CD4-positive, CD25-positive, alpha-beta regulatory T cell (primary cell): ENCODE measurements at regions not wholly inside any gene's neighbourhood (a gene's known extent, or its start where the extent isn't known, plus 50 kb on each side); places are given as distances from the start of the nearest gene placed in this dataset.

ENCODE experiments used
- ATAC-seq, 2 donors: fragments of 150-1000 bp; cut with Tn5 transposase; one replicate each; pipeline ENCODE4 v1.10.0; 2021; ENCODE audit warnings: low read depth in 2 of 2, moderate number of reproducible peaks in 2 of 2, moderate library complexity in 1 of 2
- DNase-seq, 3 donors: peaks; one replicate each; pipeline versions ENCODE4 v3.0.0 to v3.0.0-alpha.2; 2012 to 2022; ENCODE audit warnings: mixed read lengths in 1 of 3
- H3K27ac ChIP-seq: one replicate; pipeline ENCODE4 v1.7.0; 2013; ENCODE audit warnings: mild to moderate bottlenecking, low read length; ENCODE audit not compliant: insufficient read depth, poor library complexity, severe bottlenecking
- H3K27me3 ChIP-seq: one replicate; pipeline ENCODE4 v1.7.0; 2013; ENCODE audit warnings: low read length; ENCODE audit not compliant: control insufficient read depth, insufficient read depth
- H3K36me3 ChIP-seq: one replicate; pipeline ENCODE4 v1.7.0; 2013; ENCODE audit warnings: mild to moderate bottlenecking, low read length, moderate library complexity; ENCODE audit not compliant: control insufficient read depth, insufficient read depth
- H3K4me1 ChIP-seq: 2 replicates; pipeline ENCODE4 v1.7.0; 2013; ENCODE audit warnings: mild to moderate bottlenecking, low read length; ENCODE audit not compliant: insufficient read depth, control insufficient read depth, poor library complexity, severe bottlenecking
- H3K4me3 ChIP-seq: one replicate; pipeline ENCODE4 v1.7.0; 2013; ENCODE audit warnings: low read depth, mild to moderate bottlenecking, low read length, moderate library complexity
- H3K9me3 ChIP-seq, 2 experiments: 1 replicate in 1 of 2; 2 replicates in 1 of 2; pipeline ENCODE4 v1.7.0; 2013; ENCODE audit warnings: low read length in 2 of 2, mild to moderate bottlenecking in 1 of 2, moderate library complexity in 1 of 2; ENCODE audit not compliant: control insufficient read depth in 2 of 2
- H3K27ac Mint-ChIP-seq, 3 donors: one replicate each; pipeline ENCODE4 v1.8.0; 2020 to 2022; ENCODE audit warnings: mild to moderate bottlenecking in 3 of 3, mixed read lengths in 3 of 3, moderate library complexity in 2 of 3
- H3K27me3 Mint-ChIP-seq: one replicate; pipeline ENCODE4 v1.8.0; 2022; ENCODE audit warnings: mild to moderate bottlenecking, mixed read lengths
- H3K36me3 Mint-ChIP-seq: one replicate; pipeline ENCODE4 v1.8.0; 2020; ENCODE audit warnings: mixed read lengths
- H3K4me1 Mint-ChIP-seq, 4 donors: one replicate each; pipeline ENCODE4 v1.8.0; 2020 to 2022; ENCODE audit warnings: mixed read lengths in 4 of 4, mild to moderate bottlenecking in 1 of 4
- H3K4me3 Mint-ChIP-seq, 4 donors: one replicate each; pipeline ENCODE4 v1.8.0; 2020 to 2022; ENCODE audit warnings: mild to moderate bottlenecking in 4 of 4, mixed read lengths in 4 of 4, moderate library complexity in 3 of 4
- H3K9me3 Mint-ChIP-seq, 7 donors: one replicate each; pipeline ENCODE4 v1.8.0; 2020 to 2022; ENCODE audit warnings: mixed read lengths in 7 of 7, mild to moderate bottlenecking in 3 of 7, moderate library complexity in 2 of 7

GRCh38 chr3:168497741-168498140 lies 402.0 kb upstream of the GOLIM4 start:
- Mint-ChIP-seq H3K4me3 (no peak overlapping the region), H3K36me3 (no peaks in the 10 kb centered on the region), H3K9me3 (peaks cover 0 to 9% (median 1%) of the 10 kb centered on the region in 7 donors), H3K4me1 (no peaks in the 10 kb centered on the region), H3K27ac (no peak overlapping the region), H3K27me3 (no peaks in the 10 kb centered on the region)
- Histone ChIP-seq H3K4me1 (no peaks in the 10 kb centered on the region), H3K9me3 (no peaks in the 10 kb centered on the region), H3K27ac (no peak overlapping the region), H3K36me3 (no peaks in the 10 kb centered on the region), H3K4me3 (no peak overlapping the region), H3K27me3 (no peaks in the 10 kb centered on the region)
- ATAC-seq (no peak), DNase-seq (no peak)

- H3K4me3 Mint-ChIP-seq, result no peak overlapping the region
- Histone ChIP-seq H3K4me3 (no peak overlapping the region), H3K27me3 (no peaks in the 10 kb centered on the region), H3K27ac (no peak overlapping the region), H3K9me3 (no peaks in the 10 kb centered on the region), H3K36me3 (no peaks in the 10 kb centered on the region), H3K4me1 (no peaks in the 10 kb centered on the region)
- DNase-seq, result no peak
- no peaks in the 10 kb centered on the region for H3K4me1 Mint-ChIP-seq
- no peak overlapping the region for H3K27ac Mint-ChIP-seq
- H3K36me3 Mint-ChIP-seq, result no peaks in the 10 kb centered on the region
- ATAC-seq, result no peak
- peaks cover 0 to 7% (median 1%) of the 10 kb centered on the region in 7 donors for H3K9me3 Mint-ChIP-seq
- no peaks in the 10 kb centered on the region for H3K27me3 Mint-ChIP-seq
Observed at GRCh38 chr3:168497183-168497582, 401.5 kb upstream of the GOLIM4 start.

- no peaks in the 10 kb centered on the region for H3K9me3 ChIP-seq
- peaks cover 0 to 7% (median 1%) of the 10 kb centered on the region in 7 donors for H3K9me3 Mint-ChIP-seq
- no peak overlapping the region for H3K27ac ChIP-seq
- no peak for ATAC-seq
- H3K27ac Mint-ChIP-seq, result no peak overlapping the region
- no peak overlapping the region for H3K4me3 Mint-ChIP-seq
- no peak overlapping the region for H3K4me3 ChIP-seq
- H3K4me1 Mint-ChIP-seq, result no peaks in the 10 kb centered on the region
- no peaks in the 10 kb centered on the region for H3K36me3 Mint-ChIP-seq
- H3K36me3 ChIP-seq, result no peaks in the 10 kb centered on the region
- H3K27me3 ChIP-seq, result no peaks in the 10 kb centered on the region
- no peaks in the 10 kb centered on the region for H3K4me1 ChIP-seq
- DNase-seq, result no peak
- H3K27me3 Mint-ChIP-seq, result no peaks in the 10 kb centered on the region
Observed at GRCh38 chr3:168495932-168496331, 400.2 kb upstream of the GOLIM4 start.

GRCh38 chr3:168495270-168495669 lies 399.5 kb upstream of the GOLIM4 start:
- Histone ChIP-seq H3K27ac (no peak overlapping the region), H3K4me3 (no peak overlapping the region), H3K4me1 (no peaks in the 10 kb centered on the region), H3K9me3 (no peaks in the 10 kb centered on the region), H3K36me3 (no peaks in the 10 kb centered on the region), H3K27me3 (no peaks in the 10 kb centered on the region)
- Mint-ChIP-seq H3K4me1 (no peaks in the 10 kb centered on the region), H3K36me3 (no peaks in the 10 kb centered on the region), H3K4me3 (no peak overlapping the region), H3K27ac (no peak overlapping the region), H3K27me3 (no peaks in the 10 kb centered on the region), H3K9me3 (peaks cover 0 to 7% (median 1%) of the 10 kb centered on the region in 7 donors)
- no peak for DNase-seq
- no peak for ATAC-seq

- Histone ChIP-seq H3K9me3 (no peaks in the 10 kb centered on the region), H3K27ac (no peak overlapping the region), H3K4me3 (no peak overlapping the region), H3K36me3 (no peaks in the 10 kb centered on the region), H3K27me3 (no peaks in the 10 kb centered on the region), H3K4me1 (no peaks in the 10 kb centered on the region)
- ATAC-seq (no peak), DNase-seq (no peak)
- H3K36me3 Mint-ChIP-seq, result no peaks in the 10 kb centered on the region
- no peaks in the 10 kb centered on the region for H3K27me3 Mint-ChIP-seq
- H3K27ac Mint-ChIP-seq, result no peak overlapping the region
- no peaks in the 10 kb centered on the region for H3K4me1 Mint-ChIP-seq
- no peak overlapping the region for H3K4me3 Mint-ChIP-seq
- peaks cover 0 to 7% (median 1%) of the 10 kb centered on the region in 7 donors for H3K9me3 Mint-ChIP-seq
Observed at GRCh38 chr3:168493412-168494205, 397.9 kb upstream of the GOLIM4 start.

GRCh38 chr3:168490981-168491380 lies 395.3 kb upstream of the GOLIM4 start:
- Histone ChIP-seq H3K27me3 (no peaks in the 10 kb centered on the region), H3K36me3 (no peaks in the 10 kb centered on the region), H3K27ac (no peak overlapping the region), H3K9me3 (no peaks in the 10 kb centered on the region), H3K4me3 (no peak overlapping the region), H3K4me1 (no peaks in the 10 kb centered on the region)
- peaks cover 0 to 7% (median 0%) of the 10 kb centered on the region in 7 donors for H3K9me3 Mint-ChIP-seq
- H3K27me3 Mint-ChIP-seq, result no peaks in the 10 kb centered on the region
- no peak overlapping the region for H3K27ac Mint-ChIP-seq
- H3K36me3 Mint-ChIP-seq, result no peaks in the 10 kb centered on the region
- DNase-seq, result no peak
- no peaks in the 10 kb centered on the region for H3K4me1 Mint-ChIP-seq
- no peak for ATAC-seq
- no peak overlapping the region for H3K4me3 Mint-ChIP-seq

- Mint-ChIP-seq H3K4me3 (no peak overlapping the region), H3K4me1 (no peaks in the 10 kb centered on the region), H3K27me3 (no peaks in the 10 kb centered on the region), H3K27ac (no peak overlapping the region), H3K9me3 (peaks cover 0 to 8% (median 0%) of the 10 kb centered on the region in 7 donors), H3K36me3 (no peaks in the 10 kb centered on the region)
- no peak overlapping the region for H3K27ac ChIP-seq
- DNase-seq (no peak), ATAC-seq (no peak)
- H3K4me1 ChIP-seq, result no peaks in the 10 kb centered on the region
- no peaks in the 10 kb centered on the region for H3K9me3 ChIP-seq
- H3K27me3 ChIP-seq, result no peaks in the 10 kb centered on the region
- no peak overlapping the region for H3K4me3 ChIP-seq
- no peaks in the 10 kb centered on the region for H3K36me3 ChIP-seq
Observed at GRCh38 chr3:168489301-168489700, 393.6 kb upstream of the GOLIM4 start.

- Mint-ChIP-seq H3K27ac (no peak overlapping the region), H3K9me3 (peaks cover 0 to 11% (median 3%) of the 10 kb centered on the region in 7 donors), H3K27me3 (no peaks in the 10 kb centered on the region), H3K36me3 (no peaks in the 10 kb centered on the region), H3K4me1 (no peaks in the 10 kb centered on the region), H3K4me3 (no peak overlapping the region)
- H3K27ac ChIP-seq, result no peak overlapping the region
- no peak overlapping the region for H3K4me3 ChIP-seq
- H3K36me3 ChIP-seq, result no peaks in the 10 kb centered on the region
- no peaks in the 10 kb centered on the region for H3K4me1 ChIP-seq
- DNase-seq (no peak), ATAC-seq (no peak)
- H3K9me3 ChIP-seq, result no peaks in the 10 kb centered on the region
- H3K27me3 ChIP-seq, result no peaks in the 10 kb centered on the region
Observed at GRCh38 chr3:168485936-168486335, 390.2 kb upstream of the GOLIM4 start.
